ENCODE measurements at regions not wholly inside any gene's neighbourhood (a gene's known extent, or its start where the extent isn't known, plus 50 kb on each side); places are given as distances from the start of the nearest gene placed in this dataset.

DNA sequence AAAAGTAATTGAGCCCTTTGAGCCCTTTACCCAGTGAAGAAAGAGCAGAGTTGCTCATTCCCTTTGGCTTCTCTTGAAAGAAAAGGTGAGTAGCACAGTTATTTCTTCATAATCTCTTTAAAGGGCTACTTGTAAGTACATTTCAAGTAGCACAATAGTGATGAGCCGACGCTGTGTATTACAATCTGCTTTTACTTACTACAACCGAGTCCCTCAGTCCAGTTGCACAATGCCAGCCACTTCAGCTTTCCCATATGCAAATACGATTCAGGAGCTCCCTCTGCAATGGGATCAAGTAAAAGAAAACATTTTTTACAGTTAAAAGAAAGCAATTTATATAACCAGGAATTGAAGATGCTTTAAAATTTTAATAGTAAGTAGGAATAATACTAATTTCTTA, 868.5 kb downstream of the RNF144A start:
- no peaks in the 10 kb centered on the region for H3K36me3 Mint-ChIP-seq (ENCODE audit: insufficient read depth, unreplicated experiment)
- BruUV-seq (replicated peaks): no TSS peak

DNA sequence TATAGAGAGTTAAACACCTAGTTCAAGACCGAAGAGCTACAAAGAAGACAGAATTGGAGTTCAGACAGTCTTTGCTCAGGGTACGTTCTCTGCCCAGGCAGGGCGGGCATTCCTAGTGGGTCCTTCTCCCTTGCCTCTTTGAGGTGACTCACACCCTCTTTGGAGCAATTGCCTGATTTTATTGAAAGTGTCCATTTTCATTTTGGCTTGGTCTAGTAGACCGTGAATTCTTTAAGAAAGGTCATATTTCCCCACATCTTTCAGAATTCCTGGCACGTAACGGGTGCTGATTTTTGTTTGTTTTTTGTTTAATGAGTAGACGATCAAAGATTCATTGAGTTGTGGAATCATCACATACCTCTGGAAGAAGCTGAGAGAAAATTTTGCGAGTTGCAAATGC, 871.5 kb downstream of the RNF144A start:
- CTCF ChIA-PET: no interaction called here
- TF ChIP-seq, protein P1, sequence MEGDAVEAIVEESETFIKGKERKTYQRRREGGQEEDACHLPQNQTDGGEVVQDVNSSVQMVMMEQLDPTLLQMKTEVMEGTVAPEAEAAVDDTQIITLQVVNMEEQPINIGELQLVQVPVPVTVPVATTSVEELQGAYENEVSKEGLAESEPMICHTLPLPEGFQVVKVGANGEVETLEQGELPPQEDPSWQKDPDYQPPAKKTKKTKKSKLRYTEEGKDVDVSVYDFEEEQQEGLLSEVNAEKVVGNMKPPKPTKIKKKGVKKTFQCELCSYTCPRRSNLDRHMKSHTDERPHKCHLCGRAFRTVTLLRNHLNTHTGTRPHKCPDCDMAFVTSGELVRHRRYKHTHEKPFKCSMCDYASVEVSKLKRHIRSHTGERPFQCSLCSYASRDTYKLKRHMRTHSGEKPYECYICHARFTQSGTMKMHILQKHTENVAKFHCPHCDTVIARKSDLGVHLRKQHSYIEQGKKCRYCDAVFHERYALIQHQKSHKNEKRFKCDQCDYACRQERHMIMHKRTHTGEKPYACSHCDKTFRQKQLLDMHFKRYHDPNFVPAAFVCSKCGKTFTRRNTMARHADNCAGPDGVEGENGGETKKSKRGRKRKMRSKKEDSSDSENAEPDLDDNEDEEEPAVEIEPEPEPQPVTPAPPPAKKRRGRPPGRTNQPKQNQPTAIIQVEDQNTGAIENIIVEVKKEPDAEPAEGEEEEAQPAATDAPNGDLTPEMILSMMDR (IDR thresholded peaks at IDR 0.05; ENCODE audit: insufficient read depth in 1 of 2, low read depth in 1 of 2, low read length in 1 of 2, severe bottlenecking in 1 of 2, unreplicated experiment in 1 of 2): no peak
- no peak for DNase-seq

More for the DNA sequence above, 868.5 kb downstream of the RNF144A start:
- DNase-seq: no peak
- Histone ChIP-seq H3K4me3 (ENCODE audit: low read depth, low read length) (no peak overlapping the region), H3K36me3 (ENCODE audit: control insufficient read depth, insufficient read depth, low read length) (no peaks in the 10 kb centered on the region), H3K4me1 (no peaks in the 10 kb centered on the region), H3K27me3 (replicated peaks; ENCODE audit: control insufficient read depth, insufficient read depth, low read length) (no peaks in the 10 kb centered on the region), H3K9me3 (no peaks in the 10 kb centered on the region)
- H3K4me1 Mint-ChIP-seq (ENCODE audit: low read depth, unreplicated experiment): no peaks in the 10 kb centered on the region
- TF ChIP-seq, protein P1 (IDR thresholded peaks at IDR 0.05; ENCODE audit: insufficient read depth in 1 of 2, low read depth in 1 of 2, low read length in 1 of 2, severe bottlenecking in 1 of 2, unreplicated experiment in 1 of 2): no peak
- H3K9me3 Mint-ChIP-seq (ENCODE audit: unreplicated experiment): no peaks in the 10 kb centered on the region
- no peaks in the 10 kb centered on the region for H3K27me3 Mint-ChIP-seq (ENCODE audit: insufficient read depth, unreplicated experiment)
- ChIA-PET CTCF (no interaction called here), POLR2A (no interaction called here)
- H3K4me3 Mint-ChIP-seq (ENCODE audit: unreplicated experiment): no peak overlapping the region
- intact Hi-C loops (cut with micrococcal nuclease; ENCODE audit: unreplicated experiment): no loop called here
- H3K27ac Mint-ChIP-seq (ENCODE audit: unreplicated experiment): no peak overlapping the region

DNA sequence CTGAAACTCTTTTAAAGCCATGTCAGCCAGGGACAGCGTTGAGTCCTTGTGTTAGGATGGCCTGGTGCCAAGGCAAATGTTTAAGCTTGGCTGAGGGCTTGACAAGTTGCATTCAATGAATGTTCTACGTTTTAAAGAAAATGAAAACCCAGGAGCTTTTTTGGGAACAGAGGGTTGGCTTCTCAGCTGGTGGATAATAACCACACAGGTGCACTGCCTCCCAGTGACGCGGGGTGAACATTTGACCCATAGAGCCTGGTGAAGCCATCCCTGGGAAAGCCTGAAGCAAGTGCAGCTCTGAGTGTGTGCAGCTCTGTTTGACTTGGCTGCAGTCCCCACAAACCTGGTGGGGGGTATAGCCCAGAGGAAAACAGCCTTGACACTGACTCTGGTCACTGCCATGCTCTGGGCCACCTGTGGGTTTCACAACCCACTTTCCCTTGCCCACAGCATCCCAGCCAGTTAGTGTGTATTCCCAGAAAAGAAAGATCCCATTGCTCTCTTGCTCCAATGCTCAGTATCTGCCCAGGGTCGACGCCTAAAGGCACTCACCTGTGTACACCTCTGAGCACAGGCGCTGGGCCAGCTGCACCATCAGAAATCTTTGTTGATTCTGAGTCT, 874.9 kb downstream of the RNF144A start:
- DNase-seq: no peak

More for the DNA sequence above, 871.5 kb downstream of the RNF144A start:
- Histone ChIP-seq H3K36me3 (ENCODE audit: control insufficient read depth, insufficient read depth, low read length) (no peaks in the 10 kb centered on the region), H3K27me3 (replicated peaks; ENCODE audit: control insufficient read depth, insufficient read depth, low read length) (no peaks in the 10 kb centered on the region), H3K4me3 (ENCODE audit: low read depth, low read length) (no peak overlapping the region), H3K9me3 (no peaks in the 10 kb centered on the region), H3K4me1 (no peaks in the 10 kb centered on the region)
- no peaks in the 10 kb centered on the region for H3K9me3 Mint-ChIP-seq (ENCODE audit: unreplicated experiment)
- H3K27ac Mint-ChIP-seq (ENCODE audit: unreplicated experiment): no peak overlapping the region
- H3K4me3 Mint-ChIP-seq (ENCODE audit: unreplicated experiment): no peak overlapping the region
- H3K36me3 Mint-ChIP-seq (ENCODE audit: insufficient read depth, unreplicated experiment): no peaks in the 10 kb centered on the region
- H3K27me3 Mint-ChIP-seq (ENCODE audit: insufficient read depth, unreplicated experiment): no peaks in the 10 kb centered on the region
- no TSS peak for BruUV-seq (replicated peaks)
- POLR2A ChIA-PET: no interaction called here
- intact Hi-C loops (cut with micrococcal nuclease; ENCODE audit: unreplicated experiment): no loop called here
- no peaks in the 10 kb centered on the region for H3K4me1 Mint-ChIP-seq (ENCODE audit: low read depth, unreplicated experiment)

More for the DNA sequence above, 874.9 kb downstream of the RNF144A start:
- Mint-ChIP-seq H3K36me3 (ENCODE audit: insufficient read depth, unreplicated experiment) (no peaks in the 10 kb centered on the region), H3K27me3 (ENCODE audit: insufficient read depth, unreplicated experiment) (no peaks in the 10 kb centered on the region), H3K4me1 (ENCODE audit: low read depth, unreplicated experiment) (no peaks in the 10 kb centered on the region), H3K9me3 (ENCODE audit: unreplicated experiment) (no peaks in the 10 kb centered on the region), H3K27ac (ENCODE audit: unreplicated experiment) (no peak overlapping the region), H3K4me3 (ENCODE audit: unreplicated experiment) (no peak overlapping the region)
- TF ChIP-seq, protein P1 (IDR thresholded peaks at IDR 0.05; ENCODE audit: insufficient read depth in 1 of 2, low read depth in 1 of 2, low read length in 1 of 2, severe bottlenecking in 1 of 2, unreplicated experiment in 1 of 2): no peak
- BruUV-seq (replicated peaks): no TSS peak
- intact Hi-C loops (cut with micrococcal nuclease; ENCODE audit: unreplicated experiment): no loop called here
- H3K27me3 ChIP-seq (replicated peaks; ENCODE audit: control insufficient read depth, insufficient read depth, low read length): no peaks in the 10 kb centered on the region
- ChIA-PET POLR2A (no interaction called here), CTCF (no interaction called here)
- no peaks in the 10 kb centered on the region for H3K4me1 ChIP-seq
- H3K36me3 ChIP-seq (ENCODE audit: control insufficient read depth, insufficient read depth, low read length): no peaks in the 10 kb centered on the region
- no peaks in the 10 kb centered on the region for H3K9me3 ChIP-seq
- H3K4me3 ChIP-seq (ENCODE audit: low read depth, low read length): no peak overlapping the region

All from Caco-2 (cell line).